H1 (cell line): ENCODE measurements at regions not wholly inside any gene's neighbourhood (a gene's known extent, or its start where the extent isn't known, plus 50 kb on each side); places are given as distances from the start of the nearest gene placed in this dataset.

ENCODE experiments used
- BCL11A ChIP-seq, 2 experiments: IDR thresholded peaks; one replicate each; pipeline ENCODE4 v1.6.1; 2011; ENCODE audit warnings: low read depth in 2 of 2, low read length in 2 of 2, mild to moderate bottlenecking in 2 of 2
- EP300 ChIP-seq, 2 experiments: IDR thresholded peaks; 1 replicate in 1 of 2; 2 replicates in 1 of 2; pipeline ENCODE4 v1.6.1; 2011 to 2012; ENCODE audit warnings: low read depth in 2 of 2, low read length in 2 of 2, mild to moderate bottlenecking in 2 of 2, borderline replicate concordance in 1 of 2, inconsistent platforms in 1 of 2, moderate library complexity in 1 of 2
- EZH2 ChIP-seq: fragments of 200-600 bp; sonication (generic); IDR thresholded peaks from 2 replicates; pipeline ENCODE4 v1.7.1; 2012; ENCODE audit warnings: low read depth, mild to moderate bottlenecking, moderate library complexity, low read length, inconsistent platforms; ENCODE audit not compliant: severe bottlenecking
- FOSL1 ChIP-seq: IDR thresholded peaks from 2 replicates; pipeline ENCODE4 v1.6.1; 2011; ENCODE audit warnings: mild to moderate bottlenecking, low read depth, low read length, moderate library complexity; ENCODE audit not compliant: insufficient read depth
- POLR2AphosphoS5 ChIP-seq: IDR thresholded peaks from 2 replicates; pipeline ENCODE4 v1.6.1; 2011; ENCODE audit warnings: low read depth, low read length
- RAD21 ChIP-seq, 2 experiments: IDR thresholded peaks in 1 of 2; conservative IDR thresholded peaks in 1 of 2; 2 replicates each; pipeline ENCODE4 v1.6.1; 2011; ENCODE audit warnings: low read depth in 2 of 2, low read length in 2 of 2, improper control_type of control experiment in 1 of 2, inconsistent platforms in 1 of 2, mild to moderate bottlenecking in 1 of 2, moderate library complexity in 1 of 2
- SRF ChIP-seq: IDR thresholded peaks from 2 replicates; pipeline ENCODE4 v1.6.1; 2011; ENCODE audit warnings: mild to moderate bottlenecking, low read depth, low read length, moderate library complexity
- TAF1 ChIP-seq: IDR thresholded peaks from 2 replicates; pipeline ENCODE4 v1.6.1; 2011; ENCODE audit warnings: mild to moderate bottlenecking, low read depth, low read length
- TAF7 ChIP-seq: optimal IDR thresholded peaks from 2 replicates; pipeline ENCODE3; 2011; ENCODE audit warnings: low read depth, mild to moderate bottlenecking, inconsistent platforms, low read length, moderate library complexity, borderline replicate concordance
- TBP ChIP-seq: IDR thresholded peaks from 2 replicates; pipeline ENCODE4 v1.6.1; 2011; ENCODE audit warnings: low read depth, low read length, improper control_type of control experiment
- TF ChIP-seq, protein P1 (sequence below), 3 experiments: IDR thresholded peaks; 1 replicate in 2 of 3; 2 replicates in 1 of 3; pipeline versions ENCODE4 v1.5.1 to v1.6.1; 2011; ENCODE audit warnings: low read length in 3 of 3, mild to moderate bottlenecking in 3 of 3, inconsistent platforms in 2 of 3, low read depth in 1 of 3, moderate library complexity in 1 of 3; ENCODE audit not compliant: insufficient read depth in 1 of 3; ENCODE audit errors: control extremely low read depth in 1 of 3

DNA sequence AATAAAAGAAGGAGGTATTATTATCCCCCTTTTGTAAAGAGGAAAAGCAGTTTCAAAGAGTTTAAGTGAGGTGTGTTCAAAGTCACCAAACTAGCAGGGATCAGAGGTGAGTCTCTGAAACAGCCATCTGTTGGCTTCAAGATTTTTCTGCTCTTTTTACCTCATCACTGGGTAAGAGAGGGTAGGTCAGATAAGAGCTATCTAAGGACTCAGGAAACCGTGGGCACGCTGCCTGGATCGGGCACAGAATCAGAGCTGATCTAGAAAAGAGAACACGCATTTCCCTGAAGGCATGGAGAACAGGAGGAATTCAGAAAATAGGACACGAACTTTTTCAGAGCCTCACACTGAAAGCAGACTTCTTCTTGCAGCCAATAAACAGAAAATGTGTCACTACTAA, 65.8 kb upstream of the LY86 start:
- no peak for TF ChIP-seq EZH2
- TF ChIP-seq POLR2AphosphoS5 = no peak
- TF ChIP-seq RAD21 (IDR thresholded peaks at IDR 0.05 in 1 of 2, conservative IDR thresholded peaks at IDR 0.05 in 1 of 2; ENCODE audit: low read depth in 2 of 2, low read length in 2 of 2) = no peak
- TF ChIP-seq, protein P1, sequence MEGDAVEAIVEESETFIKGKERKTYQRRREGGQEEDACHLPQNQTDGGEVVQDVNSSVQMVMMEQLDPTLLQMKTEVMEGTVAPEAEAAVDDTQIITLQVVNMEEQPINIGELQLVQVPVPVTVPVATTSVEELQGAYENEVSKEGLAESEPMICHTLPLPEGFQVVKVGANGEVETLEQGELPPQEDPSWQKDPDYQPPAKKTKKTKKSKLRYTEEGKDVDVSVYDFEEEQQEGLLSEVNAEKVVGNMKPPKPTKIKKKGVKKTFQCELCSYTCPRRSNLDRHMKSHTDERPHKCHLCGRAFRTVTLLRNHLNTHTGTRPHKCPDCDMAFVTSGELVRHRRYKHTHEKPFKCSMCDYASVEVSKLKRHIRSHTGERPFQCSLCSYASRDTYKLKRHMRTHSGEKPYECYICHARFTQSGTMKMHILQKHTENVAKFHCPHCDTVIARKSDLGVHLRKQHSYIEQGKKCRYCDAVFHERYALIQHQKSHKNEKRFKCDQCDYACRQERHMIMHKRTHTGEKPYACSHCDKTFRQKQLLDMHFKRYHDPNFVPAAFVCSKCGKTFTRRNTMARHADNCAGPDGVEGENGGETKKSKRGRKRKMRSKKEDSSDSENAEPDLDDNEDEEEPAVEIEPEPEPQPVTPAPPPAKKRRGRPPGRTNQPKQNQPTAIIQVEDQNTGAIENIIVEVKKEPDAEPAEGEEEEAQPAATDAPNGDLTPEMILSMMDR (IDR thresholded peaks at IDR 0.05; ENCODE audit: control extremely low read depth in 1 of 3, insufficient read depth in 1 of 3, low read depth in 1 of 3, low read length in 3 of 3) = no peak
- TF ChIP-seq BCL11A (IDR thresholded peaks at IDR 0.05; ENCODE audit: low read depth in 2 of 2, low read length in 2 of 2) = no peak
- TF ChIP-seq TAF1 = no peak
- no peak for TF ChIP-seq SRF
- no peak for TF ChIP-seq FOSL1
- no peak for TF ChIP-seq EP300 (IDR thresholded peaks at IDR 0.05; ENCODE audit: borderline replicate concordance in 1 of 2, low read depth in 2 of 2, low read length in 2 of 2)
- no peak for TF ChIP-seq TAF7
- TF ChIP-seq TBP = no peak
